ENCODE measurements at regions not wholly inside any gene's neighbourhood (a gene's known extent, or its start where the extent isn't known, plus 50 kb on each side); places are given as distances from the start of the nearest gene placed in this dataset.

DNA sequence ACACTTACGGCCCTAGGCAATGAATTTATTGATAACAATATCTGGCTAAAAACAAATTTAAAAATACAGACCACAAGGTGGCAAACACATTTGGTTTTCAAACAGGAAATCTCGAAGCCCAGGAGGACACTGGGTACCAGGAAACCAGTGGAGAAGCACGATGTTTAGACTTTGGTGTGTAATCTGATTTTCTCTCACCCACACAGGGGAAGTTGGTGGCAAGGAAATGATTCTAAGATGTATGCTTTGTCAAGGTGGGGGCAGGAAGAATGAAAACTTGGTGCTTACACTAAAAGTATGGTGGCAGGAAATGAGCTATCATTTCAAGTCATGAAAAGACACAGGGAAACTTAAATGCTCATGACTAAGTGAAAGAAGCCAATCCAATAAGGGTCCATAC lies 113.2 kb upstream of the ANKRD1 start:
- Histone ChIP-seq H3K27me3 (ENCODE audit: low read depth) (no peaks in the 10 kb centered on the region), H3K27ac (replicated peaks) (peak overlapping the region; percentile 22), H3K9me3 (replicated peaks) (no peaks in the 10 kb centered on the region), H3K4me3 (no peak overlapping the region), H3K4me1 (peaks cover 27% of the 10 kb centered on the region), H3K36me3 (no peaks in the 10 kb centered on the region)
- intact Hi-C loops (cut with micrococcal nuclease), result no loop called here
- TF ChIP-seq CTCF (IDR thresholded peaks at IDR 0.05; ENCODE audit: borderline replicate concordance), result no peak
- DNase-seq, result no peak

DNA sequence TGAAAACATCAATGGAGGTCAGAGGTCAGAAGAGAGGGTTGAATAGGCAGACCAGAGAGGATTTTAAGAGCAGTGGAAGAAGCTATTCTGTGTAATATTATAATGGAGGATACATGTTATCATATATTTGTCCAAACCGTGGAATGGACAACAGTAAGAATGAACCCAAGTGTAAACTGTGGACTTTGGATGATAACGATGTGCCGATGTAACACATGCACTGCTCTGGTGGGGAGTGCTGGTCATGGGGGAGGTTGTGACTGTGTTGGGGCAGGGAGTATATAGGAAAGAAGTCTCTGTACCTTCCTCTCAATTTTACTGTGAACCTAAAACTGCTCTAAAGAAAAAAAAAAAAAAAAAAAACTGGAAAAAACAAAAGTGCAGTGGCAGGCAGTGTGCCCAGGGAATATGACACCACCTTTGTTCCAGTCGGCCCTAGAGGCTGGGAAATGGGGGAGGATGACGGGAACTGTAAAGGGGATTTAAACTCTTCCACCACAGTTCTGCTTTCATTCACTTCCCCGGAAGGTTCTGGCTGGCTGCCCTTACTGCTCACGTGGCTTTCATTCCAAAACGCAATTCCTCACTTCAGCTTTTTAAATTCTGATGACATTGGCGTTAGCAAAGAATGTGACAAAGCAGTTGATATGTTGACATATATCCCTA lies 113.7 kb upstream of the ANKRD1 start:
- peak overlapping the region; percentile 22 for H3K27ac ChIP-seq (replicated peaks)
- intact Hi-C loops (cut with micrococcal nuclease), result no loop called here
- no peaks in the 10 kb centered on the region for H3K36me3 ChIP-seq
- peak; percentile 70 for DNase-seq
- no peaks in the 10 kb centered on the region for H3K9me3 ChIP-seq (replicated peaks)
- TF ChIP-seq CTCF (IDR thresholded peaks at IDR 0.05; ENCODE audit: borderline replicate concordance), result no peak
- no peaks in the 10 kb centered on the region for H3K27me3 ChIP-seq (ENCODE audit: low read depth)
- peaks cover 27% of the 10 kb centered on the region for H3K4me1 ChIP-seq
- H3K4me3 ChIP-seq, result no peak overlapping the region

- Histone ChIP-seq H3K36me3 (no peaks in the 10 kb centered on the region), H3K4me3 (no peak overlapping the region), H3K27ac (replicated peaks) (no peak overlapping the region), H3K27me3 (ENCODE audit: low read depth) (no peaks in the 10 kb centered on the region), H3K9me3 (replicated peaks) (no peaks in the 10 kb centered on the region), H3K4me1 (peaks cover 27% of the 10 kb centered on the region)
- DNase-seq, result no peak
- intact Hi-C loops (cut with micrococcal nuclease), result no loop called here
- TF ChIP-seq CTCF (IDR thresholded peaks at IDR 0.05; ENCODE audit: borderline replicate concordance), result no peak
These were observed 114.9 kb upstream of the ANKRD1 start for GRCh38 chr10:91035650-91036292.

DNA sequence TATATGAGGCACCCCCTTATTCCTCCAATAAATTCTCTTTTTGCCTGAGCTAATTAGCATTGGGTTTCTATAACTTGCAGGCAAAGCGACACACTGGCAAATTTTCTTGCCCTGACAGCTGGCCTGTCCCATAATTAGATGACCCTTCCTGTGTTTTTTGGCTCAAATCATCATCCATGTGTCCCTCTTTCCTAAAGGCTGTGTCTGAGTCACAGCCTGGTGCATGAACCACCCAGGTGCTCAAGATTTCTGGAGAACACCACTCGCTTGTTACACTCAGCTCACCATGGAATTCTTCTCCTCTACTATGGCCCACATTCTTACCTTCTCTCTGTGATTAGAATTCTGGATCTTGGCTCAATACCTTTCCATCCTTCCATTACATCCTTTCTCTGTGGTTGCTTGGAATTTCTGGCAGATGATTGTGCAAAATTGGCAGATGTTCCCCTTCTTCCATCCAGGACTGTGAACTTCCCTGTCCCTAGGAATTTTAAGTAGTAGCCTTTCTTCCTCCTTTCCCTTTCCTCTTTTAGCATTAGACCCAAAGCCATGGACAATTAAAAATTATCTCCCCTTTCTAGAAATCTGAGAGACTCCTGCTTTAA lies 116.0 kb upstream of the ANKRD1 start:
- intact Hi-C loops (cut with micrococcal nuclease), result no loop called here
- DNase-seq, result no peak
- H3K9me3 ChIP-seq (replicated peaks), result no peaks in the 10 kb centered on the region
- H3K27ac ChIP-seq (replicated peaks), result no peak overlapping the region
- no peaks in the 10 kb centered on the region for H3K36me3 ChIP-seq
- H3K4me3 ChIP-seq, result no peak overlapping the region
- H3K4me1 ChIP-seq, result peaks cover 27% of the 10 kb centered on the region
- H3K27me3 ChIP-seq (ENCODE audit: low read depth), result no peaks in the 10 kb centered on the region
- no peak for TF ChIP-seq CTCF (IDR thresholded peaks at IDR 0.05; ENCODE audit: borderline replicate concordance)

DNA sequence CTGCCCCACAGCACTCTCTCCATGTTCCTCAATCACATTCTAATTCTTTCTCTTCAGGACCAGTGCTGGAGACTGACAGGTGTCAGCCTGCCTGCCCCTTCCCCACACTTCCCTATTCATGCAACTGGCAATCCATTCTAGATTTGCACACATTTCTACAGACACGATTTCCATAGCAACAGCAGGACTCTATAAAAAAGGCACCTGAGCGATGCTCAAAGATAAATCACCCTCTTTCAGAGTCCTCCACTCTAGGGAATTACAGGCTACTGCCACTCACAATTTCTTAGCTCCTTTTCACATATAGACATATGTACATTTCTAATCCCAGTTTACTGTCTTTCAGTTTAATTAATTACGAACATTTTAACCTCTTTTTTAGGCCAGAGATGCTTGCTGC lies 118.1 kb upstream of the ANKRD1 start:
- Histone ChIP-seq H3K9me3 (replicated peaks) (no peaks in the 10 kb centered on the region), H3K27me3 (ENCODE audit: low read depth) (no peaks in the 10 kb centered on the region), H3K4me1 (peaks cover 38% of the 10 kb centered on the region), H3K4me3 (no peak overlapping the region), H3K36me3 (no peaks in the 10 kb centered on the region), H3K27ac (replicated peaks) (no peak overlapping the region)
- TF ChIP-seq CTCF (IDR thresholded peaks at IDR 0.05; ENCODE audit: borderline replicate concordance), result no peak
- no peak for DNase-seq
- intact Hi-C loops (cut with micrococcal nuclease), result no loop called here
